WTC11 (cell line): ENCODE measurements at regions not wholly inside any gene's neighbourhood (a gene's known extent, or its start where the extent isn't known, plus 50 kb on each side); places are given as distances from the start of the nearest gene placed in this dataset.

Experiments
- ATAC-seq: fragments of 200-7000 bp; cut with Tn5 transposase; 2 replicates; pipeline ENCODE4 v1.10.0; 2021; ENCODE audit warnings: mild to moderate bottlenecking, moderate library complexity
- CTCF ChIA-PET: fragments of 300-600 bp; sonication (Branson Sonifier 250); formaldehyde crosslinking; loops from one replicate; lab custom pipeline; 2021; ENCODE audit warnings: antibody characterized with exemption; lab: Charles Lee
- POLR2A ChIA-PET: fragments of 350-600 bp; sonication (Branson Sonifier 250); formaldehyde crosslinking; loops from one replicate; lab custom pipeline; 2021; ENCODE audit warnings: antibody characterized with exemption; lab: Charles Lee
- DNase-seq: peaks from one replicate; pipeline ENCODE4 v3.0.0; 2021; ENCODE audit warnings: low spot score
- H3K27ac Mint-ChIP-seq: 2 replicates; pipeline ENCODE4 v1.8.0; 2021; ENCODE audit warnings: mixed read lengths
- H3K27me3 Mint-ChIP-seq: 2 replicates; pipeline ENCODE4 v1.8.0; 2021; ENCODE audit warnings: low read depth, mild to moderate bottlenecking, moderate library complexity, mixed read lengths
- H3K36me3 Mint-ChIP-seq: 2 replicates; pipeline ENCODE4 v1.8.0; 2021; ENCODE audit warnings: mixed read lengths
- H3K4me1 Mint-ChIP-seq: 2 replicates; pipeline ENCODE4 v1.8.0; 2022; ENCODE audit warnings: mixed read lengths
- H3K4me3 Mint-ChIP-seq: 2 replicates; pipeline ENCODE4 v1.8.0; 2021; ENCODE audit warnings: mild to moderate bottlenecking, moderate library complexity, mixed read lengths
- H3K9me3 Mint-ChIP-seq: 2 replicates; pipeline ENCODE4 v1.8.0; 2021; ENCODE audit warnings: mixed read lengths
- FOXK1 ChIP-seq: sonication (generic); formaldehyde crosslinking; IDR thresholded peaks from 2 replicates; pipeline ENCODE4 v1.8.0; 2022; ENCODE audit warnings: mild to moderate bottlenecking, moderate library complexity, missing genetic modification reagents
- GTF2I ChIP-seq: fragments of 250-450 bp; sonication (Bioruptor Pico); conservative IDR thresholded peaks from 2 replicates; pipeline ENCODE4 v1.4.0; 2021; ENCODE audit warnings: mild to moderate bottlenecking
- JAZF1 ChIP-seq: fragments of 250-450 bp; sonication (Bioruptor Pico); IDR thresholded peaks from 2 replicates; pipeline ENCODE4 v1.9.0; 2021; ENCODE audit warnings: moderate library complexity, mild to moderate bottlenecking, inconsistent platforms
- MYBL2 ChIP-seq: sonication (generic); formaldehyde crosslinking; IDR thresholded peaks from 2 replicates; pipeline ENCODE4 v1.8.1; 2023; ENCODE audit warnings: mild to moderate bottlenecking, moderate library complexity, missing genetic modification reagents
- SMAD3 ChIP-seq: sonication (generic); formaldehyde crosslinking; IDR thresholded peaks from 2 replicates; pipeline ENCODE4 v1.8.0; 2022; ENCODE audit warnings: missing genetic modification reagents, mild to moderate bottlenecking, borderline replicate concordance
- TCF7 ChIP-seq: sonication (generic); formaldehyde crosslinking; IDR thresholded peaks from 2 replicates; pipeline ENCODE4 v1.8.0; 2022; ENCODE audit warnings: mild to moderate bottlenecking, low read depth, missing genetic modification reagents, moderate library complexity
- TEAD4 ChIP-seq: sonication (generic); formaldehyde crosslinking; IDR thresholded peaks from 2 replicates; pipeline ENCODE4 v1.8.0; 2022; ENCODE audit warnings: mild to moderate bottlenecking, missing genetic modification reagents
- ZBTB21 ChIP-seq: sonication (generic); formaldehyde crosslinking; IDR thresholded peaks from 2 replicates; pipeline ENCODE4 v1.8.1; 2023; ENCODE audit warnings: mild to moderate bottlenecking, missing genetic modification reagents, borderline replicate concordance
- ZNF317 ChIP-seq: sonication (generic); formaldehyde crosslinking; IDR thresholded peaks from 2 replicates; pipeline ENCODE4 v1.8.1; 2023; ENCODE audit warnings: low read depth, mild to moderate bottlenecking, moderate library complexity, missing genetic modification reagents, borderline replicate concordance
- ZNF423 ChIP-seq: fragments of 250-450 bp; sonication (Bioruptor Pico); IDR thresholded peaks from 2 replicates; pipeline ENCODE4 v2.1.2; 2022; ENCODE audit warnings: mild to moderate bottlenecking, moderate library complexity
- TF ChIP-seq, protein P1 (sequence below): sonication (generic); formaldehyde crosslinking; IDR thresholded peaks from 2 replicates; pipeline ENCODE4 v1.8.1; 2023; ENCODE audit warnings: mild to moderate bottlenecking, missing genetic modification reagents
- TF ChIP-seq, protein P2 (sequence below): sonication (generic); formaldehyde crosslinking; IDR thresholded peaks from 2 replicates; pipeline ENCODE4 v1.8.1; 2022; ENCODE audit warnings: mild to moderate bottlenecking, missing genetic modification reagents, moderate library complexity, borderline replicate concordance
- TF ChIP-seq, protein P3 (sequence below): sonication (generic); formaldehyde crosslinking; conservative IDR thresholded peaks from 2 replicates; pipeline ENCODE4 v1.8.1; 2023; ENCODE audit warnings: mild to moderate bottlenecking, low read depth, missing genetic modification reagents, moderate library complexity
- TF ChIP-seq, protein P4 (sequence below): sonication (generic); formaldehyde crosslinking; IDR thresholded peaks from 2 replicates; pipeline ENCODE4 v1.8.1; 2023; ENCODE audit warnings: mild to moderate bottlenecking, missing genetic modification reagents, moderate library complexity
- TF ChIP-seq, protein P5 (sequence below): fragments of 250-450 bp; sonication (Bioruptor Pico); conservative IDR thresholded peaks from 2 replicates; pipeline ENCODE4 v1.9.0; 2021; ENCODE audit warnings: mild to moderate bottlenecking
- TF ChIP-seq, protein P6 (sequence below): sonication (generic); formaldehyde crosslinking; IDR thresholded peaks from 2 replicates; pipeline ENCODE4 v1.8.1; 2023; ENCODE audit warnings: mild to moderate bottlenecking, missing genetic modification reagents, moderate library complexity
- TF ChIP-seq, protein P7 (sequence below): sonication (generic); formaldehyde crosslinking; IDR thresholded peaks from 2 replicates; pipeline ENCODE4 v1.8.0; 2022; ENCODE audit warnings: mild to moderate bottlenecking, missing genetic modification reagents

DNA sequence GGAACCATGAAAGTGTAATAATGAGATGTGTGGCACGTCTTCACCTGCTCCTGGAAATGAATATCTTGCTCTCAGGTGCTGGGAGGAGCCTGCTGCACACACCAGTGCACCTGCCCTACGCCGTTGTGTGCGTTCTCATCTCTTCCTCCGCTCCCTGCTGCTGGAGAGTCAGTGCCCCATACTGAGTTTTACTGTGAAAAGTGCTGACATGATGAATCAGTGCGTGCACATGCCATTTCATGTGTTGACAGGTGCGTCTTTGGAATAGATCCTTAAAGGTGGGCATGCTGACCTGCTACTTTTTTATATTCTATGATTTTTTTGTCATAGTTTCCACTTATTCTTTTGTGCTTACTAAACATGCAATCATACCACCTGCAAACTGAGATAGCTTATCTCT, 1015.8 kb downstream of the BRD1 start:
- ATAC-seq = no peak
- TF ChIP-seq, protein P1, sequence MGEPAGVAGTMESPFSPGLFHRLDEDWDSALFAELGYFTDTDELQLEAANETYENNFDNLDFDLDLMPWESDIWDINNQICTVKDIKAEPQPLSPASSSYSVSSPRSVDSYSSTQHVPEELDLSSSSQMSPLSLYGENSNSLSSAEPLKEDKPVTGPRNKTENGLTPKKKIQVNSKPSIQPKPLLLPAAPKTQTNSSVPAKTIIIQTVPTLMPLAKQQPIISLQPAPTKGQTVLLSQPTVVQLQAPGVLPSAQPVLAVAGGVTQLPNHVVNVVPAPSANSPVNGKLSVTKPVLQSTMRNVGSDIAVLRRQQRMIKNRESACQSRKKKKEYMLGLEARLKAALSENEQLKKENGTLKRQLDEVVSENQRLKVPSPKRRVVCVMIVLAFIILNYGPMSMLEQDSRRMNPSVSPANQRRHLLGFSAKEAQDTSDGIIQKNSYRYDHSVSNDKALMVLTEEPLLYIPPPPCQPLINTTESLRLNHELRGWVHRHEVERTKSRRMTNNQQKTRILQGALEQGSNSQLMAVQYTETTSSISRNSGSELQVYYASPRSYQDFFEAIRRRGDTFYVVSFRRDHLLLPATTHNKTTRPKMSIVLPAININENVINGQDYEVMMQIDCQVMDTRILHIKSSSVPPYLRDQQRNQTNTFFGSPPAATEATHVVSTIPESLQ (CRISPR knock-in tag) = no peak
- TF ChIP-seq FOXK1 (CRISPR knock-in tag) (no peak), SMAD3 (no peak), ZBTB21 (CRISPR knock-in tag) (no peak), GTF2I (CRISPR knock-in tag) (no peak), TCF7 (CRISPR knock-in tag) (no peak), ZNF317 (CRISPR knock-in tag) (no peak), ZNF423 (CRISPR knock-in tag) (no peak), MYBL2 (CRISPR knock-in tag) (no peak), TEAD4 (no peak), JAZF1 (CRISPR knock-in tag) (no peak)
- TF ChIP-seq, protein P2, sequence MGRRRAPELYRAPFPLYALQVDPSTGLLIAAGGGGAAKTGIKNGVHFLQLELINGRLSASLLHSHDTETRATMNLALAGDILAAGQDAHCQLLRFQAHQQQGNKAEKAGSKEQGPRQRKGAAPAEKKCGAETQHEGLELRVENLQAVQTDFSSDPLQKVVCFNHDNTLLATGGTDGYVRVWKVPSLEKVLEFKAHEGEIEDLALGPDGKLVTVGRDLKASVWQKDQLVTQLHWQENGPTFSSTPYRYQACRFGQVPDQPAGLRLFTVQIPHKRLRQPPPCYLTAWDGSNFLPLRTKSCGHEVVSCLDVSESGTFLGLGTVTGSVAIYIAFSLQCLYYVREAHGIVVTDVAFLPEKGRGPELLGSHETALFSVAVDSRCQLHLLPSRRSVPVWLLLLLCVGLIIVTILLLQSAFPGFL (CRISPR knock-in tag) = no peak
- TF ChIP-seq, protein P3, sequence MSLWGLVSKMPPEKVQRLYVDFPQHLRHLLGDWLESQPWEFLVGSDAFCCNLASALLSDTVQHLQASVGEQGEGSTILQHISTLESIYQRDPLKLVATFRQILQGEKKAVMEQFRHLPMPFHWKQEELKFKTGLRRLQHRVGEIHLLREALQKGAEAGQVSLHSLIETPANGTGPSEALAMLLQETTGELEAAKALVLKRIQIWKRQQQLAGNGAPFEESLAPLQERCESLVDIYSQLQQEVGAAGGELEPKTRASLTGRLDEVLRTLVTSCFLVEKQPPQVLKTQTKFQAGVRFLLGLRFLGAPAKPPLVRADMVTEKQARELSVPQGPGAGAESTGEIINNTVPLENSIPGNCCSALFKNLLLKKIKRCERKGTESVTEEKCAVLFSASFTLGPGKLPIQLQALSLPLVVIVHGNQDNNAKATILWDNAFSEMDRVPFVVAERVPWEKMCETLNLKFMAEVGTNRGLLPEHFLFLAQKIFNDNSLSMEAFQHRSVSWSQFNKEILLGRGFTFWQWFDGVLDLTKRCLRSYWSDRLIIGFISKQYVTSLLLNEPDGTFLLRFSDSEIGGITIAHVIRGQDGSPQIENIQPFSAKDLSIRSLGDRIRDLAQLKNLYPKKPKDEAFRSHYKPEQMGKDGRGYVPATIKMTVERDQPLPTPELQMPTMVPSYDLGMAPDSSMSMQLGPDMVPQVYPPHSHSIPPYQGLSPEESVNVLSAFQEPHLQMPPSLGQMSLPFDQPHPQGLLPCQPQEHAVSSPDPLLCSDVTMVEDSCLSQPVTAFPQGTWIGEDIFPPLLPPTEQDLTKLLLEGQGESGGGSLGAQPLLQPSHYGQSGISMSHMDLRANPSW (CRISPR knock-in tag) = no peak
- TF ChIP-seq, protein P4, sequence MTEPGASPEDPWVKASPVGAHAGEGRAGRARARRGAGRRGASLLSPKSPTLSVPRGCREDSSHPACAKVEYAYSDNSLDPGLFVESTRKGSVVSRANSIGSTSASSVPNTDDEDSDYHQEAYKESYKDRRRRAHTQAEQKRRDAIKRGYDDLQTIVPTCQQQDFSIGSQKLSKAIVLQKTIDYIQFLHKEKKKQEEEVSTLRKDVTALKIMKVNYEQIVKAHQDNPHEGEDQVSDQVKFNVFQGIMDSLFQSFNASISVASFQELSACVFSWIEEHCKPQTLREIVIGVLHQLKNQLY (CRISPR knock-in tag) = no peak
- TF ChIP-seq, protein P5, sequence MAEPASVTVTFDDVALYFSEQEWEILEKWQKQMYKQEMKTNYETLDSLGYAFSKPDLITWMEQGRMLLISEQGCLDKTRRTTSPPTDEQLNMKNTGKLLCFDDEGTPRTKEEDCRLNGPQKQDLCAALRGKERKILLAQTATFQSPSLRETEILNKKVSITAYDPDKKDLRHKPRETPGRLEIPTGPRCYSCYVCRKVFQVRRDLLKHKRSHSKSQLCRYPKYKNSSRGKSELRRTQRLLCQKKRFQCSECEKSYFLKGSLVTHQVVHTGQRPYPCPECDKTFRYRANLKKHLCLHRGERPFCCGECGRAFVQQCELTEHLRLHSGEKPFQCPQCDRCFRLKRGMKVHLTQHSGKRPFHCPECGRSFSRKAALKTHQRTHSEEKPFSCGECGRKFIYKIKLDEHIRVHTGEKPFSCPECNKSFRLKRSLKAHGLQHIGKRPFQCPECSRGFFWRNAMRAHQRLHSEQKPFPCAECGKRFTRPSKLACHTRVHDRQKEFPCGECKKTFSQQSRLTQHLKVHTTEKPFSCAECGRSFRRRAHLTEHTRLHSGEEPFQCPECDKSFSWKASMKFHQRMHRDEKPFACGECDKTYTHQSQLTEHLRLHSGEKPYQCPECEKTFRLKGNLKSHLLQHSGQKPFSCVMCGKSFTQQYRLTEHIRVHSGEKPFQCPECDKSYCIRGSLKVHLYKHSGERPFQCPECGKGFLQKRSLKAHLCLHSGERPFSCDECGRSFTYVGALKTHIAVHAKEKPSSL (CRISPR knock-in tag) = no peak
- TF ChIP-seq, protein P6, sequence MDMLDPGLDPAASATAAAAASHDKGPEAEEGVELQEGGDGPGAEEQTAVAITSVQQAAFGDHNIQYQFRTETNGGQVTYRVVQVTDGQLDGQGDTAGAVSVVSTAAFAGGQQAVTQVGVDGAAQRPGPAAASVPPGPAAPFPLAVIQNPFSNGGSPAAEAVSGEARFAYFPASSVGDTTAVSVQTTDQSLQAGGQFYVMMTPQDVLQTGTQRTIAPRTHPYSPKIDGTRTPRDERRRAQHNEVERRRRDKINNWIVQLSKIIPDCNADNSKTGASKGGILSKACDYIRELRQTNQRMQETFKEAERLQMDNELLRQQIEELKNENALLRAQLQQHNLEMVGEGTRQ (CRISPR knock-in tag) = no peak
- TF ChIP-seq, protein P7, sequence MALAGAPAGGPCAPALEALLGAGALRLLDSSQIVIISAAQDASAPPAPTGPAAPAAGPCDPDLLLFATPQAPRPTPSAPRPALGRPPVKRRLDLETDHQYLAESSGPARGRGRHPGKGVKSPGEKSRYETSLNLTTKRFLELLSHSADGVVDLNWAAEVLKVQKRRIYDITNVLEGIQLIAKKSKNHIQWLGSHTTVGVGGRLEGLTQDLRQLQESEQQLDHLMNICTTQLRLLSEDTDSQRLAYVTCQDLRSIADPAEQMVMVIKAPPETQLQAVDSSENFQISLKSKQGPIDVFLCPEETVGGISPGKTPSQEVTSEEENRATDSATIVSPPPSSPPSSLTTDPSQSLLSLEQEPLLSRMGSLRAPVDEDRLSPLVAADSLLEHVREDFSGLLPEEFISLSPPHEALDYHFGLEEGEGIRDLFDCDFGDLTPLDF (CRISPR knock-in tag) = no peak
- no peak for DNase-seq
- Mint-ChIP-seq H3K27ac (no peak overlapping the region), H3K4me3 (no peak overlapping the region), H3K9me3 (peaks cover 21% of the 10 kb centered on the region), H3K27me3 (no peaks in the 10 kb centered on the region), H3K4me1 (no peaks in the 10 kb centered on the region), H3K36me3 (no peaks in the 10 kb centered on the region)
- CTCF ChIA-PET = no interaction called here
- POLR2A ChIA-PET = no interaction called here
